HEK293 (cell line): ENCODE measurements at regions not wholly inside any gene's neighbourhood (a gene's known extent, or its start where the extent isn't known, plus 50 kb on each side); places are given as distances from the start of the nearest gene placed in this dataset.

Experiments used
- YY1 ChIP-seq: fragments of 450-650 bp; formaldehyde crosslinking; IDR thresholded peaks from 2 replicates; pipeline ENCODE4 v1.5.1; 2018; ENCODE audit warnings: missing biosample characterization, missing genetic modification characterization
- ZBTB48 ChIP-seq: fragments of 450-650 bp; formaldehyde crosslinking; IDR thresholded peaks from 2 replicates; pipeline ENCODE4 v1.5.1; 2016; ENCODE audit warnings: missing biosample characterization, missing genetic modification characterization
- ZNF394 ChIP-seq: fragments of 450-650 bp; formaldehyde crosslinking; IDR thresholded peaks from 2 replicates; pipeline ENCODE4 v1.5.1; 2016; ENCODE audit warnings: missing biosample characterization, missing genetic modification characterization, mild to moderate bottlenecking, moderate library complexity, borderline replicate concordance
- ZNF792 ChIP-seq: fragments of 450-650 bp; formaldehyde crosslinking; IDR thresholded peaks from 2 replicates; pipeline ENCODE4 v1.5.1; 2016; ENCODE audit warnings: missing biosample characterization, missing genetic modification characterization
- ZSCAN30 ChIP-seq: fragments of 450-650 bp; IDR thresholded peaks from 2 replicates; pipeline ENCODE4 v1.5.1; 2018; ENCODE audit warnings: missing biosample characterization, mild to moderate bottlenecking, missing genetic modification characterization, moderate library complexity
- TF ChIP-seq, protein P1 (sequence below): fragments of 450-650 bp; formaldehyde crosslinking; IDR thresholded peaks from 2 replicates; pipeline ENCODE4 v1.5.1; 2016; ENCODE audit warnings: missing biosample characterization, missing genetic modification characterization
- TF ChIP-seq, protein P2 (sequence below): fragments of 450-650 bp; formaldehyde crosslinking; IDR thresholded peaks from 2 replicates; pipeline ENCODE4 v1.5.1; 2016; ENCODE audit warnings: missing biosample characterization, missing genetic modification characterization

DNA sequence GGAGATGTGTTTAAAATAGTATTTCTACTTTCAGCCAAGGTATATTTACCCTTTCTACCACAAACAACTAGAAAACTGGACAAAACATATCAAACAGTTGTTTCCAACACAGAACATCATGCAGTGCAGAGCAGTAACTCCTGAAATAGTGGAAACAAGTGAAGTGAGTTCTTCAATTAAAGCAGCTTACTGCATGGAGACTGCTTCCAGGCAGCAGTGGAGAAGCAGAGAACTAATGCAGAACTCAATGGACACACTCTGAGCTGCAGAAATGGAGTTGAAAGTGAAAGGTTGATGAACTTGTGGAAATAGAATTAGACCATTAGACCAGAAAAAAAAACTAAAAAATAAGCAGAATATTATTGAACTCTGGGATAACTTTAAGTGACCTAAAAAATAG lies 478.9 kb downstream of the CNTN6 start:
- TF ChIP-seq, protein P1, sequence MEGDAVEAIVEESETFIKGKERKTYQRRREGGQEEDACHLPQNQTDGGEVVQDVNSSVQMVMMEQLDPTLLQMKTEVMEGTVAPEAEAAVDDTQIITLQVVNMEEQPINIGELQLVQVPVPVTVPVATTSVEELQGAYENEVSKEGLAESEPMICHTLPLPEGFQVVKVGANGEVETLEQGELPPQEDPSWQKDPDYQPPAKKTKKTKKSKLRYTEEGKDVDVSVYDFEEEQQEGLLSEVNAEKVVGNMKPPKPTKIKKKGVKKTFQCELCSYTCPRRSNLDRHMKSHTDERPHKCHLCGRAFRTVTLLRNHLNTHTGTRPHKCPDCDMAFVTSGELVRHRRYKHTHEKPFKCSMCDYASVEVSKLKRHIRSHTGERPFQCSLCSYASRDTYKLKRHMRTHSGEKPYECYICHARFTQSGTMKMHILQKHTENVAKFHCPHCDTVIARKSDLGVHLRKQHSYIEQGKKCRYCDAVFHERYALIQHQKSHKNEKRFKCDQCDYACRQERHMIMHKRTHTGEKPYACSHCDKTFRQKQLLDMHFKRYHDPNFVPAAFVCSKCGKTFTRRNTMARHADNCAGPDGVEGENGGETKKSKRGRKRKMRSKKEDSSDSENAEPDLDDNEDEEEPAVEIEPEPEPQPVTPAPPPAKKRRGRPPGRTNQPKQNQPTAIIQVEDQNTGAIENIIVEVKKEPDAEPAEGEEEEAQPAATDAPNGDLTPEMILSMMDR = no peak
- TF ChIP-seq, protein P2, sequence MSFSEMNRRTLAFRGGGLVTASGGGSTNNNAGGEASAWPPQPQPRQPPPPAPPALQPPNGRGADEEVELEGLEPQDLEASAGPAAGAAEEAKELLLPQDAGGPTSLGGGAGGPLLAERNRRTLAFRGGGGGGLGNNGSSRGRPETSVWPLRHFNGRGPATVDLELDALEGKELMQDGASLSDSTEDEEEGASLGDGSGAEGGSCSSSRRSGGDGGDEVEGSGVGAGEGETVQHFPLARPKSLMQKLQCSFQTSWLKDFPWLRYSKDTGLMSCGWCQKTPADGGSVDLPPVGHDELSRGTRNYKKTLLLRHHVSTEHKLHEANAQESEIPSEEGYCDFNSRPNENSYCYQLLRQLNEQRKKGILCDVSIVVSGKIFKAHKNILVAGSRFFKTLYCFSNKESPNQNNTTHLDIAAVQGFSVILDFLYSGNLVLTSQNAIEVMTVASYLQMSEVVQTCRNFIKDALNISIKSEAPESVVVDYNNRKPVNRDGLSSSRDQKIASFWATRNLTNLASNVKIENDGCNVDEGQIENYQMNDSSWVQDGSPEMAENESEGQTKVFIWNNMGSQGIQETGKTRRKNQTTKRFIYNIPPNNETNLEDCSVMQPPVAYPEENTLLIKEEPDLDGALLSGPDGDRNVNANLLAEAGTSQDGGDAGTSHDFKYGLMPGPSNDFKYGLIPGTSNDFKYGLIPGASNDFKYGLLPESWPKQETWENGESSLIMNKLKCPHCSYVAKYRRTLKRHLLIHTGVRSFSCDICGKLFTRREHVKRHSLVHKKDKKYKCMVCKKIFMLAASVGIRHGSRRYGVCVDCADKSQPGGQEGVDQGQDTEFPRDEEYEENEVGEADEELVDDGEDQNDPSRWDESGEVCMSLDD = no peak
- TF ChIP-seq ZNF394 = no peak
- TF ChIP-seq ZNF792 (tag by site-specific recombination) = no peak
- TF ChIP-seq ZBTB48 (tag by site-specific recombination) = no peak
- TF ChIP-seq YY1 = no peak
- TF ChIP-seq ZSCAN30 (tag by site-specific recombination) = no peak
